Bronchial epithelial cell (primary cell): ENCODE measurements at regions not wholly inside any gene's neighbourhood (a gene's known extent, or its start where the extent isn't known, plus 50 kb on each side); places are given as distances from the start of the nearest gene placed in this dataset.

Source experiments
- DNase-seq: peaks from one replicate; pipeline ENCODE4 v3.0.0-alpha.2; 2010; ENCODE audit warnings: low read depth
- FAIRE-seq: peaks from 2 replicates; lab custom pipeline; 2011; peaks lifted over from hg19 to GRCh38; lab: Jason Lieb, UNC
- H3K27me3 ChIP-seq: 2 replicates; pipeline ENCODE4 v1.5.1; 2011; ENCODE audit warnings: low read length; ENCODE audit not compliant: control insufficient read depth, insufficient read depth
- H3K36me3 ChIP-seq: 2 replicates; pipeline ENCODE4 v1.5.1; 2011; ENCODE audit warnings: low read length; ENCODE audit not compliant: control insufficient read depth, insufficient read depth
- H3K4me3 ChIP-seq: 2 replicates; pipeline ENCODE4 v1.5.1; 2011; ENCODE audit warnings: mild to moderate bottlenecking, low read depth, low read length, control low read depth
- TF ChIP-seq, protein P1 (sequence below): IDR thresholded peaks from 2 replicates; pipeline ENCODE4 v1.5.1; 2011; ENCODE audit warnings: mild to moderate bottlenecking, moderate library complexity, low read length, control low read depth, inconsistent platforms; ENCODE audit not compliant: insufficient read depth, severe bottlenecking

DNA sequence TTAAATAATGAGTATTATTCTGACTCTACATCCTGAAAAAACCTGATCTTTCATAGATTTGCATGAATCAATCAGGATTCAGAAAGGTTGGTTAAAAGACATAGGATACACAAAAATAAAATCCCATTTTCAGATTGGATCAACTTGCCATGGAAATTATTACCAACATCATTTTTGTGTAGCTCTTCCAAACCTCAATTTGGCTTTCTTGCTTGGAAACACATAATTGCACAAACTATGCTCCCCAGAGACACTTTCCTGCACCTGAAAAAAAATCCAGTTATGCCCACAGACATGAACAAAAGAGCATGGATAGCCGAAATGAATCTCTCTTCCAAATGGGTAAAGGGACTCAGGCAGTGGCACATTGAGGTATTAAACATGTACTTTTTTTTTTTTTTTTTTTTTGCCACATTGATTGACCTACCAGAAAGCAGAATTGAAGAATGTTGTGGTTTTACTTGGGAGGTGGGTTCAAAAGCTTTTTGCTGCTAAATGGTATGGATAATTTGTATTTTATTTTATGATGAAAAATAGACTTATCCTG, 135.4 kb upstream of the FBN2 start:
- DNase-seq (no peak), FAIRE-seq (no peak)
- TF ChIP-seq, protein P1, sequence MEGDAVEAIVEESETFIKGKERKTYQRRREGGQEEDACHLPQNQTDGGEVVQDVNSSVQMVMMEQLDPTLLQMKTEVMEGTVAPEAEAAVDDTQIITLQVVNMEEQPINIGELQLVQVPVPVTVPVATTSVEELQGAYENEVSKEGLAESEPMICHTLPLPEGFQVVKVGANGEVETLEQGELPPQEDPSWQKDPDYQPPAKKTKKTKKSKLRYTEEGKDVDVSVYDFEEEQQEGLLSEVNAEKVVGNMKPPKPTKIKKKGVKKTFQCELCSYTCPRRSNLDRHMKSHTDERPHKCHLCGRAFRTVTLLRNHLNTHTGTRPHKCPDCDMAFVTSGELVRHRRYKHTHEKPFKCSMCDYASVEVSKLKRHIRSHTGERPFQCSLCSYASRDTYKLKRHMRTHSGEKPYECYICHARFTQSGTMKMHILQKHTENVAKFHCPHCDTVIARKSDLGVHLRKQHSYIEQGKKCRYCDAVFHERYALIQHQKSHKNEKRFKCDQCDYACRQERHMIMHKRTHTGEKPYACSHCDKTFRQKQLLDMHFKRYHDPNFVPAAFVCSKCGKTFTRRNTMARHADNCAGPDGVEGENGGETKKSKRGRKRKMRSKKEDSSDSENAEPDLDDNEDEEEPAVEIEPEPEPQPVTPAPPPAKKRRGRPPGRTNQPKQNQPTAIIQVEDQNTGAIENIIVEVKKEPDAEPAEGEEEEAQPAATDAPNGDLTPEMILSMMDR = no peak
- Histone ChIP-seq H3K36me3 (no peaks in the 10 kb centered on the region), H3K27me3 (no peaks in the 10 kb centered on the region), H3K4me3 (no peak overlapping the region)

DNA sequence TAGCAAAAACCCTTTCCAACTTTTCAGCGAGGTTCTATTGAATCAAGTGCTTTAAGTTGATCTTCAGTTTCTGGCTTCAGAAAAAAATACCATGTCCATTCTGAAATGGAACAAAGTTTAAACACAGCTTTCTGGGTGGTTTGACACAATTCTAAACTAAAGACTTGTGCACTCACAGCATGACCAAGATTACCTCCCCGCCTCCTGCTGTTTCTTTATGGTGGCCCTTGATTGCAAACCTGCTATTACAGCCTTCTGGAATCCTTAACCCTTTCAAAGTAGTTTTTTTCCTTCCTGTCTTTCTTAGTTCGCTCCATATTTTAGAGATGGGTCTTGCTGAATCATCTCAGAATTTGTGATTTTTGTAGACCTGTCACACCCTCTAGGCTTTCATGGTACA, 135.9 kb upstream of the FBN2 start:
- no peak overlapping the region for H3K4me3 ChIP-seq
- H3K27me3 ChIP-seq = no peaks in the 10 kb centered on the region
- no peak for FAIRE-seq
- DNase-seq = no peak
- no peaks in the 10 kb centered on the region for H3K36me3 ChIP-seq
- TF ChIP-seq, protein P1 = no peak

DNA sequence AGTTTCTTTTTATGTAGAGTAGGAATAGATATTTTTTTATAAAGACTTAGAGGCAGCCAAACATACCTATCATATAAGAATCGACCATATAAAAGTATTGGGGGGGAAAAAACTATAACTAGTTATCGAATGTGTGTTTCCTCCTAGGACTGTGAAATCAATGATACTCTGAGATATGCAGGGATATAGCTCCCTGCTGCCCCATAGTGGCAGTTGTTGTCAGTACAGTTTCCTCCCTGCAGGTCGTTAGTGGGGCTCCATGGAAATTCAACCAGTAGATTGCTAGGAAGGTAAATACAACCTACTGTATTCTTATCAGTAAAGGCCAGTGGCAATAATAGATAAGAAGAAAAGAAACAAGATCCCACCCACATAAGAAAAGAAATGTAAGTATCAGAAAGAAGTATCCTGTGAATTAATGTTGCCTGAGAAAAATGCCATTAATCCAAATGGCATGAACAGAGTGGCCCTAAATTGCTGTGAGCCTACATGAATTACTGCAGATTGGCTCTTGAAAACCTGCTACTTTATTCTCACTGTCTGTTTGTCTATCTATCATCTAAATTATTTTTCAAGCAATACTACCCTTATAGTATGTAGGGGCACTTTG, 136.9 kb upstream of the FBN2 start:
- Histone ChIP-seq H3K4me3 (no peak overlapping the region), H3K27me3 (no peaks in the 10 kb centered on the region), H3K36me3 (no peaks in the 10 kb centered on the region)
- peak; percentile 56 for DNase-seq
- no peak for FAIRE-seq
- TF ChIP-seq, protein P1 = peak; percentile 69

DNA sequence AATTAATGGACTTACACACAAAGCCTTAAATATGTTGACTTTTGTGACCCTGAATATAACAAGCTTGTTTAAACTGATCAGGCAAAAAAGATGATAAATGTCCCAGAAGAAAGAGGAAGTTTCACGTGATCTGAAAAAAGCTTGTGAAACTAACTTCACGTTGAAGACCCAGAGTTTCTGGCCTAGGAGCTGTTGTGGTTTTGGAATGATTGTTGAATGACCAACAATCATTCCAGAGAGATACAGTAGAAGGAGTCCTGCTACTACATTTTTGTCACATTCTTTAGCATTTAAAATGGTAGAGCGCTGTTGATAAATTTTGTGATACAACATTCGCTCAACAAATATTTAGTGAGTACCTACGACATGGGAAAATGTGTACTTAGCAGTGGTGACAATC, 143.1 kb upstream of the FBN2 start:
- no peaks in the 10 kb centered on the region for H3K36me3 ChIP-seq
- no peak for FAIRE-seq
- DNase-seq = no peak
- H3K27me3 ChIP-seq = peaks cover 1% of the 10 kb centered on the region
- H3K4me3 ChIP-seq = no peak overlapping the region
- TF ChIP-seq, protein P1 = no peak

DNA sequence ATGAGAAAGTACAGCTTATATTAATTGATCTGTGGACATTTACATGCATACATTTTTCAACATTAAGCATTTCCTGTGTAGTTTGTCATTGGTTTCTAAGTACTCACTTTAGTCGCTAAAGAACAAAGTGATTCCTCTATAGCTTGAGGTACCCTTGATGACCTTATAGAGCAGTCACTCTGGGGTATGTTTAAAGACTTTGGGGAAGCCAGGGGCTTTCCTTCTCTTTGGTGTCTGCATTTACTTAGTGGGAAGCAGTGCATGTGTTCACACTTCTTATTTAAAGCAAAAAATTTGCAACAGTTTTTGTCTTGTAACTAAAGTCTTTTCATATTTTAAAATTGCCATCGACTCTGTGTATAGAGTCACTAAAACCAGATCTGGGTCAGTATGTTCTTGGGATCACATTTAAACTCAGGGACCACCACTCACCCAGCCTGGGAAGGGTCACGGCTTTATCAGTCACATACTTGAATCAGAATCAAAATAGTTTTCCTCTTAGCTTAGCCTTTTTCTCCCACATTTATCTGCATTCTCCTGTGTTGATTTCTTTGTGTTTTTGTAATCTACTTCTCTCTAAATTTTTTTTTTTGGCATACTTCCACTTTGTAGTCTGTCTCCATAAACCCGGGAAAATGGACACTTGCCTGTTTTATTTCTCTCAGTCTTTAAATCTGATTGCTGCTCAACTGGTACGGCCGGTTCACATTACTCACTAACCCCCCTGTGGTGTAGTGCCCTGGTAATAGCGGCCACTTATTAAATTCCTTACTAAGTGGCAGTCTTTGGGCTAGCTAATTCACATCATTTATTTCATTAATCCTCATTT, 143.9 kb upstream of the FBN2 start:
- Histone ChIP-seq H3K4me3 (no peak overlapping the region), H3K36me3 (no peaks in the 10 kb centered on the region), H3K27me3 (peaks cover 1% of the 10 kb centered on the region)
- no peak for FAIRE-seq
- peak; percentile 49 for DNase-seq
- TF ChIP-seq, protein P1 = no peak
